CD14-positive monocyte (primary cell): ENCODE measurements at regions not wholly inside any gene's neighbourhood (a gene's known extent, or its start where the extent isn't known, plus 50 kb on each side); places are given as distances from the start of the nearest gene placed in this dataset.

ENCODE experiments used
- DNase-seq, 3 donors: peaks; one replicate each; pipeline ENCODE4 v3.0.0-alpha.2; 2011 to 2022
- H2AFZ ChIP-seq: 2 replicates; pipeline ENCODE4 v1.6.0; 2012; ENCODE audit warnings: mild to moderate bottlenecking, low read depth, low read length, inconsistent platforms; ENCODE audit not compliant: insufficient read depth, poor library complexity, severe bottlenecking
- H3K27ac ChIP-seq, 2 donors: 1 replicate in 1 of 2; 2 replicates in 1 of 2; pipeline ENCODE4 v1.5.1; 2012 to 2013; ENCODE audit warnings: low read length in 2 of 2, control low read depth in 1 of 2, inconsistent platforms in 1 of 2, low read depth in 1 of 2, mild to moderate bottlenecking in 1 of 2
- H3K27me3 ChIP-seq, 2 donors: one replicate each; pipeline versions ENCODE4 v1.6.0 to v1.6.1; 2011 to 2013; ENCODE audit warnings: low read length in 2 of 2; ENCODE audit not compliant: control insufficient read depth in 2 of 2, insufficient read depth in 2 of 2
- H3K36me3 ChIP-seq, 2 donors: replicated peaks in 1 of 2; 1 replicate in 1 of 2; 2 replicates in 1 of 2; pipeline versions ENCODE4 v1.5.1 to v1.6.1; 2012 to 2013; ENCODE audit warnings: low read length in 2 of 2, control low read depth in 1 of 2, inconsistent platforms in 1 of 2, mild to moderate bottlenecking in 1 of 2; ENCODE audit not compliant: insufficient read depth in 2 of 2, control insufficient read depth in 1 of 2
- H3K4me1 ChIP-seq, 2 donors: 1 replicate in 1 of 2; 2 replicates in 1 of 2; pipeline versions ENCODE4 v1.5.1 to v1.6.1; 2012 to 2013; ENCODE audit warnings: low read length in 2 of 2, control low read depth in 1 of 2, inconsistent platforms in 1 of 2, mild to moderate bottlenecking in 1 of 2, moderate library complexity in 1 of 2; ENCODE audit not compliant: insufficient read depth in 2 of 2, control insufficient read depth in 1 of 2
- H3K4me2 ChIP-seq: replicated peaks from 2 replicates; pipeline ENCODE3; 2012; ENCODE audit warnings: low read length, moderate library complexity, mild to moderate bottlenecking; ENCODE audit not compliant: poor library complexity, severe bottlenecking; ENCODE audit errors: extremely low read depth
- H3K4me3 ChIP-seq, 3 experiments: fragments of 200-600 bp in 1 of 3; sonication (generic) in 1 of 3; replicated peaks in 1 of 3; 1 replicate in 2 of 3; 2 replicates in 1 of 3; pipeline ENCODE4 v1.5.1; 2011 to 2013; ENCODE audit warnings: low read length in 3 of 3, mild to moderate bottlenecking in 3 of 3, control low read depth in 2 of 3, low read depth in 2 of 3, inconsistent platforms in 1 of 3, moderate library complexity in 1 of 3
- H3K79me2 ChIP-seq: 2 replicates; pipeline ENCODE4 v1.6.0; 2012; ENCODE audit warnings: mild to moderate bottlenecking, control low read depth, inconsistent platforms, low read length, moderate library complexity; ENCODE audit not compliant: insufficient read depth
- H3K9ac ChIP-seq: 2 replicates; pipeline ENCODE4 v1.6.0; 2017; ENCODE audit warnings: low read length, mild to moderate bottlenecking; ENCODE audit not compliant: insufficient read depth, poor library complexity, severe bottlenecking
- H3K9me3 ChIP-seq, 2 donors: replicated peaks in 1 of 2; 1 replicate in 1 of 2; 2 replicates in 1 of 2; pipeline versions ENCODE4 v1.5.1 to v1.6.1; 2012 to 2013; ENCODE audit warnings: low read length in 2 of 2, control low read depth in 1 of 2; ENCODE audit not compliant: control insufficient read depth in 1 of 2, insufficient read depth in 1 of 2
- H4K20me1 ChIP-seq: 2 replicates; pipeline ENCODE4 v1.6.0; 2012; ENCODE audit warnings: mild to moderate bottlenecking, low read length, control low read depth, moderate library complexity; ENCODE audit not compliant: insufficient read depth
- H3K27ac Mint-ChIP-seq, 7 donors: one replicate each; pipeline ENCODE4 v1.8.0; 2020; ENCODE audit warnings: mild to moderate bottlenecking in 7 of 7, mixed read lengths in 7 of 7, moderate library complexity in 6 of 7, inconsistent platforms in 2 of 7
- H3K27me3 Mint-ChIP-seq, 3 donors: one replicate each; pipeline ENCODE4 v1.8.0; 2021 to 2022; ENCODE audit warnings: low read depth in 3 of 3, mild to moderate bottlenecking in 3 of 3, mixed read lengths in 3 of 3, moderate library complexity in 3 of 3, inconsistent platforms in 1 of 3
- H3K36me3 Mint-ChIP-seq, 2 donors: one replicate each; pipeline ENCODE4 v1.8.0; 2020; ENCODE audit warnings: mixed read lengths in 2 of 2, inconsistent platforms in 1 of 2, mild to moderate bottlenecking in 1 of 2
- H3K4me1 Mint-ChIP-seq: one replicate; pipeline ENCODE4 v1.8.0; 2020; ENCODE audit warnings: mild to moderate bottlenecking, mixed read lengths
- H3K4me3 Mint-ChIP-seq, 2 donors: one replicate each; pipeline ENCODE4 v1.8.0; 2020; ENCODE audit warnings: mild to moderate bottlenecking in 2 of 2, mixed read lengths in 2 of 2, moderate library complexity in 1 of 2
- H3K9me3 Mint-ChIP-seq, 7 donors: one replicate each; pipeline ENCODE4 v1.8.0; 2020 to 2022; ENCODE audit warnings: mixed read lengths in 7 of 7, mild to moderate bottlenecking in 6 of 7, moderate library complexity in 6 of 7, inconsistent platforms in 2 of 7
- WGBS: methylation state at CpG from one replicate; pipeline ENCODE4 v1.1.5; 2013; ENCODE audit warnings: missing lambda C conversion rate; ENCODE audit not compliant: insufficient coverage; 5-methylcytosine and 5-hydroxymethylcytosine counted together
- intact Hi-C, 2 donors: fragments of 100-400 bp; cut with micrococcal nuclease; formaldehyde crosslinking; loops; one replicate each; pipeline versions ENCODE4 v1.15.0 to v1.15.1; 2023
- TF ChIP-seq, protein P1 (sequence below): fragments of 200-600 bp; IDR thresholded peaks from one replicate; pipeline ENCODE4 v1.8.0; 2022; ENCODE audit warnings: antibody characterized with exemption, mild to moderate bottlenecking

DNA sequence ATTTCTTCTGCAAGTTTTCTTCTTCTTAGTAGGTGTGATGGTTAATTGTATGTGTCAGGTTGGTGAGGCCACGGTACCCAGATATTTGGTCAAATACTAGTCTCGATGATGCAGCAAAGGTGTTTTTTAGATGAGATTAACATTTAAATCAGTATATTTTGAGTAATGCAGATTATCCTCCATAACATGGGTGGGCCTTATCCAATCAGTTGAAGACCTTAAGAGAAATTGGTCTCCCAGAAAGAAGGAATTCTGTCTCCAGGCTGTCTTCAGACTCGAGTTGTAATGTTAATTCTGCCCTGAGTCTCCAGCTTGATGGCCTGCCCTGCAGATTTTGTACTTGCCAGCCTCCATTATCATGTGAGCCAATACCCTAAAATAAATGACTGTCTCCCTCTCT is 122.5 kb upstream of the TSPAN5 start:
- H3K36me3 Mint-ChIP-seq: no peaks in the 10 kb centered on the region
- no peaks in the 10 kb centered on the region for H4K20me1 ChIP-seq
- H2AFZ ChIP-seq: no peak overlapping the region
- 75% methylated on average over 1 of the region's 3 CpGs for WGBS
- intact Hi-C loops: no loop called here
- H3K9me3 Mint-ChIP-seq: peaks cover 0 to 4% (median 0%) of the 10 kb centered on the region in 7 donors
- no peak for DNase-seq
- H3K36me3 ChIP-seq: no peaks in the 10 kb centered on the region
- H3K79me2 ChIP-seq: no peaks in the 10 kb centered on the region
- no peak overlapping the region for H3K27ac Mint-ChIP-seq
- no peak overlapping the region for H3K27ac ChIP-seq
- no peaks in the 10 kb centered on the region for H3K4me1 ChIP-seq
- H3K27me3 ChIP-seq: no peaks in the 10 kb centered on the region
- H3K9ac ChIP-seq: no peak overlapping the region
- no peak overlapping the region for H3K4me2 ChIP-seq
- peaks cover 0 to 3% of the 10 kb centered on the region in 2 donors for H3K9me3 ChIP-seq
- peaks cover 0 to 4% (median 1%) of the 10 kb centered on the region in 3 donors for H3K27me3 Mint-ChIP-seq
- no peak overlapping the region for H3K4me3 Mint-ChIP-seq
- no peak overlapping the region for H3K4me3 ChIP-seq
- no peaks in the 10 kb centered on the region for H3K4me1 Mint-ChIP-seq
- TF ChIP-seq, protein P1, sequence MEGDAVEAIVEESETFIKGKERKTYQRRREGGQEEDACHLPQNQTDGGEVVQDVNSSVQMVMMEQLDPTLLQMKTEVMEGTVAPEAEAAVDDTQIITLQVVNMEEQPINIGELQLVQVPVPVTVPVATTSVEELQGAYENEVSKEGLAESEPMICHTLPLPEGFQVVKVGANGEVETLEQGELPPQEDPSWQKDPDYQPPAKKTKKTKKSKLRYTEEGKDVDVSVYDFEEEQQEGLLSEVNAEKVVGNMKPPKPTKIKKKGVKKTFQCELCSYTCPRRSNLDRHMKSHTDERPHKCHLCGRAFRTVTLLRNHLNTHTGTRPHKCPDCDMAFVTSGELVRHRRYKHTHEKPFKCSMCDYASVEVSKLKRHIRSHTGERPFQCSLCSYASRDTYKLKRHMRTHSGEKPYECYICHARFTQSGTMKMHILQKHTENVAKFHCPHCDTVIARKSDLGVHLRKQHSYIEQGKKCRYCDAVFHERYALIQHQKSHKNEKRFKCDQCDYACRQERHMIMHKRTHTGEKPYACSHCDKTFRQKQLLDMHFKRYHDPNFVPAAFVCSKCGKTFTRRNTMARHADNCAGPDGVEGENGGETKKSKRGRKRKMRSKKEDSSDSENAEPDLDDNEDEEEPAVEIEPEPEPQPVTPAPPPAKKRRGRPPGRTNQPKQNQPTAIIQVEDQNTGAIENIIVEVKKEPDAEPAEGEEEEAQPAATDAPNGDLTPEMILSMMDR: no peak

DNA sequence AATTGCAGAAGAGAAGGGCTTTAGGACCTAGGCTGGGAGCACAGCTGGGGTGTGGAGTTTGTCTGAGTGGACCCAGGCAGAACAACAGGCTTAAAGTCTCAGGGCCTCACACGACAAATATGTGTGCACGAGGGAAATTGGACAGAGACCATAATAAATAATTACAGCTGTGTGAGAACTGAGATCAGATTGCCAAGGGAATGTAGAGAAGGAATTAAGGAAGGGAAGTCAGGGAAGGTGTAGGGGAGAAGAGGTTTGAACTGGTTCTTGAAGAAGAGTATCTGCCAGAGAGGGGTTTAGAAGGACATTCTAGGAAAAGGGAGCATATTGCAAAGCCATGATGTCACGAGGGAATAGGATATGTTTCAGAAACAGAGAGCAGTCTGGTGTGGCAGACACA is 120.7 kb upstream of the TSPAN5 start:
- 78% methylated on average over 3 of the region's 3 CpGs for WGBS
- H3K9me3 Mint-ChIP-seq: peaks cover 0 to 10% (median 4%) of the 10 kb centered on the region in 7 donors
- H3K9ac ChIP-seq: no peak overlapping the region
- H3K4me1 ChIP-seq: no peaks in the 10 kb centered on the region
- H3K27me3 ChIP-seq: no peaks in the 10 kb centered on the region
- no peaks in the 10 kb centered on the region for H3K79me2 ChIP-seq
- no peaks in the 10 kb centered on the region for H3K36me3 ChIP-seq
- H3K27ac Mint-ChIP-seq: no peak overlapping the region
- H3K4me1 Mint-ChIP-seq: no peaks in the 10 kb centered on the region
- no peak for DNase-seq
- no peak overlapping the region for H2AFZ ChIP-seq
- peaks cover 0 to 1% (median 1%) of the 10 kb centered on the region in 3 donors for H3K27me3 Mint-ChIP-seq
- H3K4me3 Mint-ChIP-seq: no peak overlapping the region
- intact Hi-C loops: no loop called here
- H3K4me2 ChIP-seq: no peak overlapping the region
- H3K9me3 ChIP-seq: peaks cover 0 to 10% of the 10 kb centered on the region in 2 donors
- H4K20me1 ChIP-seq: no peaks in the 10 kb centered on the region
- H3K4me3 ChIP-seq: no peak overlapping the region
- no peaks in the 10 kb centered on the region for H3K36me3 Mint-ChIP-seq
- TF ChIP-seq, protein P1: no peak
- H3K27ac ChIP-seq: no peak overlapping the region
